Activated CD8-positive, alpha-beta memory T cell treated with anti-CD3 and anti-CD28 coated beads for 36 hours (primary cell): ENCODE measurements at regions not wholly inside any gene's neighbourhood (a gene's known extent, or its start where the extent isn't known, plus 50 kb on each side); places are given as distances from the start of the nearest gene placed in this dataset.

Source experiments
- CTCF ChIA-PET: fragments of 350-600 bp; sonication (Branson Sonifier 250); formaldehyde crosslinking; loops from one replicate; lab custom pipeline; 2021; ENCODE audit warnings: antibody characterized with exemption; lab: Charles Lee
- POLR2A ChIA-PET: fragments of 350-600 bp; sonication (Branson Sonifier 250); formaldehyde crosslinking; loops from one replicate; lab custom pipeline; 2021; ENCODE audit warnings: antibody characterized with exemption; lab: Charles Lee

DNA sequence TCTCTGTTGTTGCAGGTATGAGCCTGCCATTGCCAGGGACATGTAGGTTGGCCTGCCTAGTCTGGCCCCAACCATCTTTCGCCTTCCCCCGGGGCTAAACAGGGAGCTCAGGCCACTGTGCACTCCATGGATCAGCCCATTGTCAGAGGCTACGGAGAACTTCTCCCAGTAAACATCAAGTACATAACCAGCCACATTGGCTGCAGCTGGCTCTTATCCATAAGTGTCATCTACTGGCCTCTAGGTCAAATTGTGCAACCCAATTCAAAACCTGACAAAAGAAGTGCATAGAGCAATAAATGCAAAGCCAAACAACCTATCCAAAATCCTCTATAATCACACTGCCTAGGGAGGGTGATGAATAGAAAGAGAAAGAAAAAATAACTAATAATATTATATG is 418.1 kb upstream of the DCC start:
- CTCF ChIA-PET: no interaction called here

DNA sequence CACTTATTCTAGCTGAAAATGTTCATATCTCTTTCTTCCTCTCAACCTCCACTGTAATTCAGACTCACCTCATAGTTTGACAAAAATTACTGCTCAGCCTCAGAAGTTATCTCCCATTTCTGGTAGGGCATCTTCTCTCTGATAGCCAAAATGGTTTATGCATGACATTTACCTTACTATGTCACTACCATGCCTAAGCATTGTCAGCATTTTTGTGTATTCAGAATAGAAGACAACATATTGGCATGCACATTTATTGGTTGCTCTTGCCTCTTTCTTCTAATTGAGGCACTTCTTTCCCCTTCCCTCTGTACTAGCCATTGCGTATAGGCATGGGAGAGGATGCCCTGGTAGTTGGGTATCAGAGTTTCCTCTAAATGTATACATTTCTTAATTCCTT is 406.1 kb upstream of the DCC start:
- ChIA-PET CTCF (no interaction called here), POLR2A (no interaction called here)

More for the DNA sequence above, 418.1 kb upstream of the DCC start:
- POLR2A ChIA-PET: no interaction called here

DNA sequence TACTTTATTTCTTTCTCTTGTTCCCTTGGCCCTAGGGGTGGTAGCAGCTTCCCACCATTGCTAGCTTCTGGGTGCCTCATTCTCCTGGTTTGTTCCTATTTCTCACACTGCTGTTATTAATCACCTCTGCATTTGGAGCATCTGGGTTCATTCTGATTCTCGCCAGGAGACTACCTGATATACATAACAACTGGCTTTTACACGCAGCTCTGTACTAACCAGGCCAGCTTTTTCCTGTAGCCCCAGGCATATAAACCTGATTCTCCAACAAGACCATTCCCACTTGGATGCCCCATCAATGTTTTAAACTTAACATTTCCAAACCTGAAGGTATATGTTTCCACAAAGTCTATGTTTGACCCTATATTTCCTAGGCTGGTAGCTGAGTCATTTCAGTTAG is 403.9 kb upstream of the DCC start:
- CTCF ChIA-PET: no interaction called here

DNA sequence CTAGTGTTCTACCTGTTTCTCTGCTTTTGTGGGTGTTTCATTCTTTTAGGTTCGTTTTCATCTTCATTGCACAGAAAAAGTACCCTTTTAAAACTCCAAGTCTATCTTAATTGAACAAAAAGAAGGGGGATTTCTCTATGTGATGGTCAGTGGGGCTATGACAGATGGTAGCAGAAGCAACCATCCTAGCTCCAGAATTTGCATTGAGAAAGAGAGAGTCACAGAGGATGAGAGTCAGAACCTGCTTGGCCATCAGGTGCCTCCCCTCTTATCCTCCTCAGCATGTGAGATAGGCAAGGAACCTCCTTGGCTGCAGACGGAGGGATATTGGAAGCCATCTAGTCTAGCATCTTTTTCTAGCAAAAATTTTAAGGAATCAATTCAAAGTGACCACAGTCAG is 398.0 kb upstream of the DCC start:
- POLR2A ChIA-PET: no interaction called here

More for the DNA sequence above, 403.9 kb upstream of the DCC start:
- POLR2A ChIA-PET: no interaction called here

DNA sequence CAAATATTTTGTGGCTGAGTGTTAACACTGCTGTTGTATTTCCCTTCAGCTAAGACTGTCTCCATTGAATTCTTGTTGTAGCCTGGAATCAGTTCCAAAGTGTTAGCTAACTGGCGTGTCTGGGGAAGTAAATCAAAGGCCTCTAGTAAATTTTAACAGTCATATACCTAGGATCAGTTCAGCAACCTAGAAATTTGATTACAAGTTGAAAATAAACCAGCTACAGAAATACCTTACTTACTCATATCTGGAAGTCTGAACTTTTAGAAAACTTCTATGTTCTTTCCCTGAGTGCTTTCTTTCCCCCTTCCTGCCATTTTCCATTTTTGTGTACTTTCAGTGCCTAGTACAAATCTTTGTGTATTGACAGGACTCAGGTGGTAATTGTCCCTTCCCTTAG is 396.7 kb upstream of the DCC start:
- ChIA-PET CTCF (no interaction called here), POLR2A (no interaction called here)

More for the DNA sequence above, 398.0 kb upstream of the DCC start:
- CTCF ChIA-PET: no interaction called here

DNA sequence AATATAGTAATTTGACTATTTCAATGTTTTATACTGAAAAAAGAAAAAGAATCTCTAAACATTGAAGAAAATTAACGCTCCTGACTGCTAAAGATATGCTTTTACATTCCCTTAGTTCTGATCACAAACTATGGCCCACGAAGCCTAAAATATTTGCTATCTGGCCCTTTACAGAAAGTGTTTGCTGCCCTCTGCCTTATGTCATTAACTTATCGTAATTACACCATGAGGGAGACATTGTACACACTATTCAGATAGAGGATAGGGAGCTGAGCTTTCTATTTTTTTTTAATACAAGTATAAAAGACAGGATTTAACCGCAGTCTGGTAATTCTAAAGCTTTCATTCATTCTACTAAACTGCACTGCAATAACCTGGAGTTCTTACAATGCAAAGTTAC is 393.1 kb upstream of the DCC start:
- POLR2A ChIA-PET: no interaction called here
- CTCF ChIA-PET: no interaction called here

DNA sequence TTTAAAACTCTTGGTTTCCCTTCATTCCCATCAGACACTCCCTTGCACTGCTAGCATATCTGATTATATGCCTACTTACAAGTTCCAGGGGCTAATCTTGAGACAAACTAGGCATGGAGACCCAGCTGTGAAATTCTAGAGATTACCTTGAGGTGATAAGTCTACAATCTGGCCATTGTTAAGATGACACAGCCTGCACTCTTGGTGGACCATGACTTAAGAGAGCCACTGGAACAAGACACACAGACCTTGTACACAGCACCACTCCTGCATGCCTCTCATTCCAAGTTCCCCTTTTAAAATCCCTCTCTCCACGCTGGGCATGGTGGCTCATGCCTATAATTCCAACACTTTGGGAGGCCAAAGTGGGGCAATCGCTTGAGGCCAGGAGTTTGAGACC is 387.2 kb upstream of the DCC start:
- POLR2A ChIA-PET: no interaction called here

DNA sequence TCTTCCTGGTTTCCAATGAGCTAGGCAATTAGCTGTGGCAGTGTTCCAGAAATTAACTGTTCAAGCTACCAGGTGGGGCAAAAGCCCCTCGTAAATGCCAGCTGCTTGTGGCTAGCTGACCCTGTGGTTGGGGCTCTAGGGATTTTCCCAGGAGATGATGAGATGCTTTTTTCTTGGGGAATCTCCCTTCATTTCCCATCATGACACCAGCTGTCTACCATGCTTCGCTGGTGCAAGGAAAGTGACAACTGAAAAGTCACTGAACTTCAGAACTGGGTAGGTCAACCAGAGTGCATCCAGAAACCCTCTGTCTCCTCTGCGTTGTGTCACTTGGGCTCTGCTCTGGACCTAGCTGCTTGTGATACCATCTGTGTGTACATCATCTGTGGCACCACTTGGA is 386.5 kb upstream of the DCC start:
- POLR2A ChIA-PET: no interaction called here

More for the DNA sequence above, 387.2 kb upstream of the DCC start:
- CTCF ChIA-PET: no interaction called here

DNA sequence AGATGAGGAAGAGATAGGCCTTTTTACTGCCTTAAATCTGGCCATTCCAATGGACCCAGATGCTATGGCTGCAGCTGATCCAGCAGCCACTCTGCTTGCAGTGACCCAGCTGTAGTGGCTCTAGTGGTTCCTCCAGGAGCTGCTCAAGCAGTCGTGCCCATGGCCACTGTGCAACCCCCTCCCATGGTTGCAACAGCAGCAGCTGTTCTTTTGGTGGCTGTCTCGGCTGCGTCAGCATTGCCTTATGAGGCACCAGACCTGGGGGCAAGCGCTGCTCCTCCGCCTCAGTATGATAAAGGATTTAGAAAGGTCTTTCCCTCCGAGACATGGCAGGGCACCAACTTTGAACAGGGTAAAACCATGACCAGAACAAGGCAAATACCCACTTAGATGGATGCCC is 384.9 kb upstream of the DCC start:
- POLR2A ChIA-PET: no interaction called here

More for the DNA sequence above, 386.5 kb upstream of the DCC start:
- CTCF ChIA-PET: no interaction called here

DNA sequence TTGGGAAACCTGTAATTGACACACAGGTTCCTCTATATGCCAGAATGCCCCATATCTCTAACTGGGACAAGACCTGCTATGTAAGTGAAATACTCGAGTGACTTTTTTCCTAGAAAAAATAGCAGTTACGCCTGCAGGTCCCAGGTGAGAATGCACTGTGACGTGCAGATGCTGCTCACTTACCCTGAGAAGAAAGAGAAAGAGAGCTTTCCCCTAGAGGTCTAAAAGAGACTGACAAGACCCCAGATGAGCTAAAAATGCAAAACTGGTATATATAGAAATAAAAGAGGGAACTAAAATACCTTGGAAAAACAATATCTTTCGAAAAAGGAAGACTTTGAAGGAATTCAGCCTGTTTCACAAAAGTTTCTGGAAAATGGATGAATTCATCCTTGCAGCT is 383.0 kb upstream of the DCC start:
- ChIA-PET CTCF (no interaction called here), POLR2A (no interaction called here)

More for the DNA sequence above, 384.9 kb upstream of the DCC start:
- CTCF ChIA-PET: no interaction called here

DNA sequence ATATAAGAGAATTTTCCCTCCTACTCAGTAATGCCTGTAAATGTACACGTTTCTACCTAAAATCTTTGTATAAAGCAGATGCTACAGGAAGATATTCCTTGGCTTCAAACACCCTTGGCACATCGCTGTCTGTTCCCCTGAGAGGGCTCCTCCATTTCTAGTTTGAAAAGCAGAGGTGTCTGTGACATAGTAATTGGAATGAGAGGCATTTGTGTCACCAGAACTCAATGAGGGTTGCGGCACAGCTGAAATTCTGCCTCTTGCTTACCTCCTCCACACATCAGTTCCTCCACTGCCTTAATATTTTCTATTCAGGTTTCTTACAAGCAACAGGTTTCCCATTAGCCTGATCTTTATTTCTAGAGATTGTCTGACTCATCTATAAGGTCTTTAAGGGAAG is 359.9 kb upstream of the DCC start:
- ChIA-PET POLR2A (no interaction called here), CTCF (no interaction called here)

DNA sequence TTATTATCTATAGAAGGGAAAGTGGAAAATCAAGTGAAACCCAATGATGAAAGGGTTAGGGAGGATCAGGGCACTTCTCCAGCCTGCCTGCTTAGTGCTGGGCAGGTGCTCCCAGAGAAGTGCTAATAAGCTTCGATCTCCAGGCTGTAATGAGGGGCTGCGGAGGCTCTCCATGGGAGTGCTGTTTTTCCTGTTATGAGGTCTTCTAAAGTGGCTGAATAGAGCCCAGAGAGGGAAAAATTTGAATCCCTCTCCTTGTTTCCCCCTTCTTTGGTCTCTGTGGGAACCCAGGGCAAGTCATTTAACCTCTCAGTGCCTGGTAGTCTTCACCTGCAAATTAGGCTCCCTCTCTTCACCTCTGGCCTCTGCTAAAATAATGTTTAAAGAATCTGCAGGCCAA is 351.7 kb upstream of the DCC start:
- CTCF ChIA-PET: no interaction called here
- POLR2A ChIA-PET: no interaction called here

DNA sequence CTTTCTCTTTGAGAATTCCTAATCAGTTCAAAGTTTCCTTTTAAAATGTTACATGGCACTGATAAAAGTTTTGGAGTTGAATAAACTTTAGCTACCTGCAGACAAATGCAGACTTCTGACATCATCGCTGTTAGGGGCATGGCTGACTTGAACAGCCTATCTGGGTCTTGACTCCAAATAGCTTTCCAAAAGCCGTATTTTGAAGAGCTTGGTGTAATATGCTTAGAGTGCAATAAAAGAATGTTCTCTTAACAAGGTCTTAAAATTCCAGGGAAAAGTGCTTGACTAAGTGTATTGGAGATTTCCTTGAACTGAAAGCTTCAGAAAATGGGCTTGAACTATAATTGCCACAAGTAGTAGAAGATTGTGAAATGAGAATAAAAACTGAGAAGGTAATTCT is 342.9 kb upstream of the DCC start:
- POLR2A ChIA-PET: no interaction called here
- CTCF ChIA-PET: no interaction called here

DNA sequence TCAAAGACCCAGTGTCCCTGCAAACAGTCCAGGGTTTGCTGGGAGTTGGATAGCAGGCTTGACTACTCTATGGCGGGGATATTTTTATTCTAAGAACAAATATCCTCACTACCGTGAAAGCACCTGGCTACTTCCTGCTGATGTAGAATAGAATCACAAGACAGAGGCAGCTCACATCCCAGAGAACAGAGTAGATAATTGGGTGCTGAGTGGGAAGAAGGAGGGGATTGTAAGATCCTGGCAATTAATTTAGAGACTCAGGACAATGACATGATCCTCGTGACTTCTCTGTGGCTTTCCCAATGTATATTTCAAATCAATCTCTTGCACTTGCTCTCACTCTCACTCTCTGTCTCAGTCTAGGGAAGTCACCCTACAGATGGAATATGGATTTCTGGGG is 341.9 kb upstream of the DCC start:
- ChIA-PET POLR2A (no interaction called here), CTCF (no interaction called here)

DNA sequence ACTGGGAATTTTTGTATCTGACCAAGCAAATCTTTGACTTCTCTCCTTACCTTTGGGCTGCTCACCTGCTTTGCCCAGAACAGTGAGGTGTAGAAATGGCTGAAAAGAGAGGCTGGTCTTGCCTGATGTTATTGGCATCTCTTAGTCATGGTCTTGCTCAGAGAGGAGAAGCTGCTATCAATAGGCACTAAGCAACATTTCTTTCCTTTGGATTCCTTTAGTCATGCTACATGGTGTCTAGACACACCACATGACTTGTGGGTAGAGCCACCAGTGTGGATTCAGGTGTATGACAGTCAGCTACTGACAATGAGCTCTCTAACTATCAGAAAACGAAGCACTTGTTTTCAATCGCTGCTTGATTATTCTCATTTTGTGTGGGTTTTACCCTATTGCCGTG is 341.3 kb upstream of the DCC start:
- POLR2A ChIA-PET: no interaction called here

DNA sequence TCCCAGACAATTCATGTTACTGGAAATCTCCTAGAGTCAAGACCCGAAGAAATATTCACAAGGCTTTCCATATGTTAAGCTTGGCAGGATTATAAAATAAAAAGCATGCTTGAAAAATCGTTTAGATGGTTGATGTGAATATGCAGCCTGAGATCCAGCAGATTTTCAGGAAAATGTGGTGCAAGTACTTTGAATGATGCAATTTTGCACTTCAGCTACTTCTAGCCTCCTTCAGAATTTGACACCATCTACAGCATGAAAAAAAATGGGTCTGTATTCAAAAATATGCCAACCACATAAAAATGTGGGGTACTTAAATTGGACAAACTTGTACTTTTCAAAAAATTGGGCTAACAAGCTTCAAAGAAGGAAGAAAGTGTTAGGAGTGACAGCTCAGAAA is 340.6 kb upstream of the DCC start:
- ChIA-PET CTCF (no interaction called here), POLR2A (no interaction called here)

More for the DNA sequence above, 341.3 kb upstream of the DCC start:
- CTCF ChIA-PET: no interaction called here

DNA sequence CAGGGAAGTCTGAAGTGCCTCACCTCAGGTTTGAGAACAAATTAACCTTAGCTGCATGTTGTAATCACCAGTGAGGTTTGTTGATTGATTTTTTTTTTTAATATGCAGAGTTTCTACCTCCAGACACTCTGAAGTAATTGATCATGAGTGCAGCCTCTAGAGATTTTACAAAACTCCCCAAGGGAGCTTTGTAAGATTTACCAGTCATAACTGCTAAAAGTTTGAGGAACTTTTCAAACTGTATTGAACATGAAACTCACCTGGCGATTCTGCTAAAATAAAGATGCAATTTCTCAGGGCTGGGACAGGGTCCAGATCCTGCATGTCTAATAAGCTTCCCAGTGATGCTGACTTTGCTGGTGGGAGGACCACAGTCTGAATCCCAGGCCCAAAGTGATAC is 339.6 kb upstream of the DCC start:
- CTCF ChIA-PET: no interaction called here
- POLR2A ChIA-PET: no interaction called here

DNA sequence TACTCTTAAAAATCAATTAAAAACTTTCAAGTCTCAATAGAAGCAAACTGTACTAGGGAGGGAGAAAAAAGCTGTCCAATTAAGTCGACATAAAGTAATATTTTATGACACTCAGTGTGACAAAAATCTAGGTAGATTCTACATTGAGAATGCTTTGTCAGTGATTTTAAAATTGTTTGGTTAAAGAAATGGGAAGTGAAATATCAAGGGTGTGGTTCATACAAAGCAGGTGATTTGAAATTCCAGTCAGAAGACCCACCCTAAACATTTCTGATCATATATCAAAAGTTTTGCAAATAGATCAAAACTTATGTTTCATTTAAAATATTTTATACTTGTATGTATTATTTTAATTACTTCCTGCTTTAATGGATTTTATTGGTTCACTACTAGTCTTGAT is 338.9 kb upstream of the DCC start:
- POLR2A ChIA-PET: no interaction called here

DNA sequence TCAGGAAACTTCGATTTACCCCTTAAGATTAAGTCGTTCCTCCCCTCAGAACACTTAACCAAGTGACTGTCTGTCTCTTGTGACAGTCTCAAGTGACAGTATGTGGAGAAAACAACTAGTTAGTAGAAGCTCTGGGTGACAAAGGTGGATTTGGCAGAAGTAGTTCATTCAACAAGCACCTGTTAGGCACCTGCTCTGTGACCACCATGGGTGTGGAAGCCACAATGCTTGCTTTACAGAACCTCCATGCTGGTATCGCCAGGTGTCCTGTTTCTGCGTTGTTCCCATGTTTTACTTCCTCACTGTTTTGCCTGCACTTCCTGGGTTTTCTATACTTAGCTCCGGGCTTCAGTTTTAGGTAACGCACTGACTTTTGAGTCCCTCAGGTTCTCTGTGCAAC is 337.4 kb upstream of the DCC start:
- POLR2A ChIA-PET: no interaction called here
- CTCF ChIA-PET: no interaction called here

More for the DNA sequence above, 338.9 kb upstream of the DCC start:
- CTCF ChIA-PET: no interaction called here

DNA sequence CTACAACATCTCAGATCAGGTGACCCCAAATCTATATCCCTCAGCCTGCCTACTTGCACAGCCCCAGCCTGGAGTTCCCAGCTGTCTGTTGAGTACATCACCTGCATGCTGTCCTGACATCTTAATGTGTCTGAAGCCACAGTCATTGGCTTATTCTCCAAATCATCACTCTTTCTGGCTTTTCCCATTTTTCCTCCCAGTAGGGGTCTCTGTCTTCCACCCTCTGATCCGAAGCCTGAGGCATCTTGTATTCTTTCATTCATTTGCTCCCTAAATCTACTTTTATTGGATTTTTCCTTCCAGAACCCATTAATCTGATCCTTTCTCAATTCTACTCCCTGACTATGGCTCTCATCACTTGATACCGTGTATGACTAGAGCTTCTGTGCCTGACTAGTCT is 332.9 kb upstream of the DCC start:
- POLR2A ChIA-PET: no interaction called here
- CTCF ChIA-PET: no interaction called here

DNA sequence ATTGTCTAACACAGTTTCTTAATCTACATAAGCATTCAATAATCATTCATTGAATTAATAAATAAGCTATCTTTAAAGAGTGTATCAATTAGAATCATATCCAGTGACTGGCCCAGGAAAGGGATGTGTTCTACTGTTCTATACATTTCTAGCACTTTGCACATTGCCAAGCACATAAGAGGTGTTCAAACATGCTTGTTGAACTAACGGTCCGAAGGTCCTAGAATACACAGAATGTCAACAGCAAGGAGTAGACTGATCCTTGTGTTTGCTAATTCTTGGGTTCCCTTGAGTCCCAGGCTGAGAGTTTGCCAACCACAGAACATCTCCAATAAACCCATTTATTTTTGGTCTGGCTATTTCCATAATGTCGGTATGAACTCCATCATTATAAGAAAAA is 331.7 kb upstream of the DCC start:
- ChIA-PET CTCF (no interaction called here), POLR2A (no interaction called here)

DNA sequence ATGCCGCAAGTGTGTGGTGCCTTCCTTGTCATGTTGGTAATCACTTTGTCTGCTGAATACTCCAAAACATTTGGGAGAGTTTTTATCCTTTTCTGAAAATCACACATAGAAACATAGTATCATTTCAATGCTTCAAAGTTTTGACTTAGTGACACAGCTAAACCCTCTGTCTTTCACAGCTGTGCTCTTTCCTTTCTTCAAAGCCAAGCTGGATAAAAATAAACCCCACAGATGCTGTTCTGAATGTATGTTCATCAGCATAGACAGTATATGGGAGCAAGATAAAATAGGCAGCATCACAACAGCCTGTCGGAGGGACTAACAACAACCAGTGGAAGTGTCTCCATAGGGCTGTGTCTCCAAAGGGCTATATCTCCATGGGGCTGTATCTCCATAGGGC is 331.3 kb upstream of the DCC start:
- CTCF ChIA-PET: no interaction called here
- POLR2A ChIA-PET: no interaction called here

DNA sequence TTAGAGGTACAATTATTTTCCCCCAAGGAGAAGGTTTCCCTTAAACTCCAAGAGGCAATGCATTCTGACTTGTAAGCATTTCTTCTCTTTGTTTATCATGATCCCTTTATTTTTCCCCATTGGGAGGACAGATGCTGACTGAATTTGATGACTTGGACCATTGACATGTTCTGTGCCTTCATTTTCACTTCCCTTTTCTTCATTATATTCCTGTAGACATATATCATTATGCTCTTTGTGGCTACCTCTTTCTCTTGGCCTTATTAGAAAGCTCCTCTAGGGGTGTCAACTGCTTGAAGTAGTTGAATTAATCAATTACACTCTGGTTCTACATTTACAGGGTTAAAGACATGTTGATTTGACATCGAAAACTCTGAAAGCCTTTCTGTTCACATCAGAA is 330.0 kb upstream of the DCC start:
- CTCF ChIA-PET: no interaction called here
- POLR2A ChIA-PET: no interaction called here
